OCI-LY3 (cell line): ENCODE measurements at regions not wholly inside any gene's neighbourhood (a gene's known extent, or its start where the extent isn't known, plus 50 kb on each side); places are given as distances from the start of the nearest gene placed in this dataset.
A peak's percentile ranks its signal among the peaks of the same experiment; 100 is the strongest.
"Not testable (repeated sequence)": the region's sequence is repeated elsewhere in the genome, so short reads cannot be mapped to it uniquely, and the experiment has no call there.

ENCODE experiments used
- H2AFZ ChIP-seq: fragments of 200-600, 300-600 bp; shearing (Covaris generic); 2 replicates; pipeline ENCODE4 v1.6.0; 2014; ENCODE audit warnings: antibody characterized with exemption, low read depth, low read length
- H3K27ac ChIP-seq: fragments of 200-600, 300-600 bp; sonication (generic); 2 replicates; pipeline ENCODE4 v1.5.1; 2014; ENCODE audit warnings: mild to moderate bottlenecking, low read length, moderate library complexity, mixed read lengths
- H3K27me3 ChIP-seq: fragments of 200-600, 300-600 bp; sonication (generic); 2 replicates; pipeline ENCODE4 v1.6.1; 2014; ENCODE audit warnings: low read depth, low read length, mixed read lengths
- H3K36me3 ChIP-seq: fragments of 200-600, 300-600 bp; sonication (generic); replicated peaks from 2 replicates; pipeline ENCODE3; 2014; ENCODE audit warnings: low read depth, low read length, mixed read lengths
- H3K4me1 ChIP-seq: fragments of 300-600, 200-600 bp; sonication (generic); 2 replicates; pipeline ENCODE4 v1.6.1; 2014; ENCODE audit warnings: low read length, mixed read lengths
- H3K4me2 ChIP-seq: fragments of 200-600, 300-600 bp; sonication (generic); 2 replicates; pipeline ENCODE4 v1.6.1; 2014; ENCODE audit warnings: low read length, mixed read lengths
- H3K4me3 ChIP-seq: fragments of 300-600, 200-600 bp; sonication (generic); 2 replicates; pipeline ENCODE4 v1.5.1; 2014; ENCODE audit warnings: antibody characterized with exemption, mild to moderate bottlenecking, low read length, moderate library complexity
- H3K79me2 ChIP-seq: fragments of 300-600, 200-600 bp; shearing (Covaris generic); 2 replicates; pipeline ENCODE4 v1.6.1; 2014; ENCODE audit warnings: mild to moderate bottlenecking, low read length, mixed read lengths
- H3K9ac ChIP-seq: fragments of 300-600, 200-600 bp; shearing (Covaris generic); 2 replicates; pipeline ENCODE4 v1.6.0; 2014; ENCODE audit warnings: mild to moderate bottlenecking, low read length, moderate library complexity
- H3K9me3 ChIP-seq: fragments of 200-600, 300-600 bp; shearing (Covaris generic); 2 replicates; pipeline ENCODE4 v1.6.1; 2014; ENCODE audit warnings: low read length, mixed read lengths; ENCODE audit not compliant: insufficient read depth
- H4K20me1 ChIP-seq: fragments of 200-600, 300-600 bp; sonication (generic); 2 replicates; pipeline ENCODE4 v1.6.1; 2016; ENCODE audit warnings: low read length, mixed read lengths; ENCODE audit not compliant: insufficient read depth
- EZH2phosphoT487 ChIP-seq: fragments of 200-600 bp; shearing (Covaris generic); IDR thresholded peaks from 2 replicates; pipeline ENCODE4 v1.6.1; 2018; ENCODE audit warnings: antibody characterized with exemption, mixed run types, low read depth
- TF ChIP-seq, protein P1 (sequence below): fragments of 200-600, 300-600 bp; sonication (generic); IDR thresholded peaks from 2 replicates; pipeline ENCODE4 v1.5.1; 2014; ENCODE audit warnings: antibody characterized with exemption, low read length, low read depth

DNA sequence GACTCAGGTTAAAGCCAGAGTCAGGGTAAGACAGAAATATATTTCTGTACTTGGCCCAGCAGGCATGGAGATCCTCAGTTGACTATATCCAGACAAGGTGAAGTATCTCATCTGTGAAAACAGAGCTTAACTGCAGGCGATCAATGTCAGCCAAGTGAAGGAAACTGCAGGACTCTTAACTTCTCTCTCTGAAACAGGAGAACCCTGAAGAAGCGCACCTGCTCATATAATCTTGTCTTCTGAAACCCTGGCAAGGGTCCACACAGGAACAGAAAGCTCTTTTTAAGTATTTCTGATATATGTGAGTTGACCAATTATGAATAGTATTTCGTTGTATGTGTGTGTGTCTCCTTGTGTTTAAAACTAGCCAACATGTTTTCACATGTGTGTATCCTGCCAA is 504.8 kb upstream of the SLITRK5 start:
- Histone ChIP-seq H3K27me3 (no peaks in the 10 kb centered on the region), H3K4me1 (peaks cover 8% of the 10 kb centered on the region)

DNA sequence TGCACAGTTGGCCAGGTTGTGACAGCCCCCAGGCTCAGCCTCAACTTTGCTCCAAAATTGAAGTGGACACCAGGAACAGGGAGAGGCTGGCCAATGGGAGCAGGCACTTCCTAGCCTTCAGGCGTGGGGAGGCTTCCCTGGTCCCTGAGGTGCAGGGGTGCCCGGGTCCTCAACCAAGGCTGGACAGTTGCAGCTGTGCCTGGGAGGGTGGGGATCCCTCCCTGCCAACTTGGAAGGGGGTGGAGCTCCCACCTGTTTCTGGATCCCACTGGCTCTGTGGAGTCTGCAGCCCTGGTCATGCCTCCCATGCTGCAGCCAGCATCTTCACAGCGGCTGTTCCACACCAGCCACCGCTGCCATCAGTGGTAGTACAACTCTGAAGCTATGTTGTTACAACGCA is 502.8 kb upstream of the SLITRK5 start:
- no peak overlapping the region for H3K4me3 ChIP-seq
- no peaks in the 10 kb centered on the region for H3K27me3 ChIP-seq
- H4K20me1 ChIP-seq: no peaks in the 10 kb centered on the region
- no peak overlapping the region for H3K9ac ChIP-seq
- TF ChIP-seq, protein P1, sequence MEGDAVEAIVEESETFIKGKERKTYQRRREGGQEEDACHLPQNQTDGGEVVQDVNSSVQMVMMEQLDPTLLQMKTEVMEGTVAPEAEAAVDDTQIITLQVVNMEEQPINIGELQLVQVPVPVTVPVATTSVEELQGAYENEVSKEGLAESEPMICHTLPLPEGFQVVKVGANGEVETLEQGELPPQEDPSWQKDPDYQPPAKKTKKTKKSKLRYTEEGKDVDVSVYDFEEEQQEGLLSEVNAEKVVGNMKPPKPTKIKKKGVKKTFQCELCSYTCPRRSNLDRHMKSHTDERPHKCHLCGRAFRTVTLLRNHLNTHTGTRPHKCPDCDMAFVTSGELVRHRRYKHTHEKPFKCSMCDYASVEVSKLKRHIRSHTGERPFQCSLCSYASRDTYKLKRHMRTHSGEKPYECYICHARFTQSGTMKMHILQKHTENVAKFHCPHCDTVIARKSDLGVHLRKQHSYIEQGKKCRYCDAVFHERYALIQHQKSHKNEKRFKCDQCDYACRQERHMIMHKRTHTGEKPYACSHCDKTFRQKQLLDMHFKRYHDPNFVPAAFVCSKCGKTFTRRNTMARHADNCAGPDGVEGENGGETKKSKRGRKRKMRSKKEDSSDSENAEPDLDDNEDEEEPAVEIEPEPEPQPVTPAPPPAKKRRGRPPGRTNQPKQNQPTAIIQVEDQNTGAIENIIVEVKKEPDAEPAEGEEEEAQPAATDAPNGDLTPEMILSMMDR: no peak
- no peak for TF ChIP-seq EZH2phosphoT487
- H3K79me2 ChIP-seq: no peaks in the 10 kb centered on the region
- no peak overlapping the region for H2AFZ ChIP-seq
- no peak overlapping the region for H3K27ac ChIP-seq
- peaks cover 8% of the 10 kb centered on the region for H3K4me1 ChIP-seq
- H3K4me2 ChIP-seq: no peak overlapping the region
- no peaks in the 10 kb centered on the region for H3K36me3 ChIP-seq
- no peaks in the 10 kb centered on the region for H3K9me3 ChIP-seq

More for the DNA sequence above, 504.8 kb upstream of the SLITRK5 start:
- H3K9me3 ChIP-seq: no peaks in the 10 kb centered on the region
- no peak overlapping the region for H3K4me3 ChIP-seq
- H3K27ac ChIP-seq: no peak overlapping the region
- H3K36me3 ChIP-seq: no peaks in the 10 kb centered on the region
- H2AFZ ChIP-seq: no peak overlapping the region
- no peaks in the 10 kb centered on the region for H3K79me2 ChIP-seq
- H3K4me2 ChIP-seq: peak overlapping the region; percentile 5; the same call in 1 of the 2 replicates
- H3K9ac ChIP-seq: no peak overlapping the region
- no peak for TF ChIP-seq EZH2phosphoT487
- TF ChIP-seq, protein P1: no peak
- H4K20me1 ChIP-seq: no peaks in the 10 kb centered on the region

DNA sequence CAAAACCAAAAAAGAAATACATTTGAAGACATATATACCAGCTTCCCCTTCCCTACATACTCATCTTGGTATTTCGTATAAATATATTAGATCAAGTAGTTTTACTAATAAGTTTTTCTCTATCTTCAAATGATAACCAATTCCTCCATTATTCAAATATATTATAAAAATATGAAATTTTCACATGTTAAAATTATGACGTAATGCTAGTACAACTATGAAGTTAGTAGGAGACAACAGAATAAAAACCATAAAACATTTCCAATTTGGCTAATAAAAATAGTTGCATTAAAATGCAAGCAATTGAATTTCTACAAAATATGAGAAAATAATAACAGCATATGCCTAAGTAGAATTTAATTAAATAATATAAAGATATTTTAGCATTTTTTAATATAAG is 501.8 kb upstream of the SLITRK5 start:
- Histone ChIP-seq H3K9me3 (no peaks in the 10 kb centered on the region), H3K36me3 (no peaks in the 10 kb centered on the region), H3K27ac (no peak overlapping the region), H3K4me1 (peaks cover 8% of the 10 kb centered on the region), H3K4me2 (no peak overlapping the region), H3K4me3 (no peak overlapping the region), H2AFZ (no peak overlapping the region), H3K9ac (no peak overlapping the region), H3K27me3 (no peaks in the 10 kb centered on the region), H4K20me1 (no peaks in the 10 kb centered on the region), H3K79me2 (no peaks in the 10 kb centered on the region)
- TF ChIP-seq, protein P1: no peak
- TF ChIP-seq EZH2phosphoT487: no peak

DNA sequence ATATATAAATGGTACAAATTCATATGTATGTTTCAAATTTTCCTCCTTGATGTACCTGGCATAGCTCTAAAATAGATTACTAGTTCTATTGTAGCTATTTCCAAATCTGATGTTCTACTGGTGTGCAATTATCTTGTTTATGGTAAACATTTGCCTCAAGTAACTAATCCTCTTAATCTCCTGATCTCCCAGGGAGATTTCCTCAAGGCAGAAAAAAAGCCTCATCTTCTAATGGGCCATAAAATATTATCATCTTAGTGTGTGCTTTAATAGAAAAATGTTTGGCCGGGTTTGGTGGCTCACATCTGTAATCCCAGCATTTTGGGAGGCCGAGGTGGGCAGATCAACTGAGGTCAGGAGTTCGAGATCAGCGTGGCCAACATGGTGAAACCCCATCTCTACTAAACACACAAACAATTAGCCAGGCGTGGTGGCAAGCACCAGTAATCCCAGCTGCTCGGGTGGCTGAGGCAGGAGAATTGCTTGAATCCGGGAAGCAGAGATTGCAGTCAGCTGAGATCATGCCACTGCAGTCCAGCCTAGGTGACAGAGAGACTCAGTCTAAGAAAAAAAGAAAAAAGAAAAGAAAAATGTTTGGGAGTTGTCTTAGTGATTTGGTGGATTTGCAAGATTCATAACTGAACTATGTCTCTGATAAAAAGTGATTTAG is 498.9 kb upstream of the SLITRK5 start:
- no peaks in the 10 kb centered on the region for H3K36me3 ChIP-seq
- no peak overlapping the region for H3K4me2 ChIP-seq
- no peaks in the 10 kb centered on the region for H4K20me1 ChIP-seq
- peak overlapping the region; percentile 62; the same call in 1 of the 2 replicates for H2AFZ ChIP-seq
- no peaks in the 10 kb centered on the region for H3K27me3 ChIP-seq
- H3K9me3 ChIP-seq: no peaks in the 10 kb centered on the region
- H3K4me3 ChIP-seq: no peak overlapping the region
- H3K4me1 ChIP-seq: no peaks in the 10 kb centered on the region
- H3K79me2 ChIP-seq: no peaks in the 10 kb centered on the region
- TF ChIP-seq, protein P1: no peak
- TF ChIP-seq EZH2phosphoT487: no peak
- H3K9ac ChIP-seq: no peak overlapping the region
- H3K27ac ChIP-seq: no peak overlapping the region

DNA sequence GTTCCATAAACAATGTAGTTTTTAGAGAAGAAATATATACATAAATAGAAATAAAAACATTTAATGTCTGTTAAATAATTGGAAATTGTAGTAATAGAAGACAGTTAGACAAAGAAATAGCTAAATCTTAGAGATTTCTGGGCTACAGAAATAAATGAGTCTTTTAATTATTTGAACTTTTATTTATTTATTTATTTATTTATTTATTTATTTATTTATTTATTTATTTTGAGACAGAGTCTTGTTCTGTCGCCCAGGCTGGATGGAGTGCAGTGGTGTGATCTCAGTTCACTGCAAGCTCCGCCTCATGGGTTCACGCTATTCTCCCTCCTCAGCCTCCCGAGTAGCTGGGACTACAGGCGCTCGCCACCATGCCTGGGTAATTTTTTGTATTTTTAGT is 486.0 kb upstream of the SLITRK5 start:
- not testable (repeated sequence) for H3K4me2 ChIP-seq, H3K4me3 ChIP-seq, H3K79me2 ChIP-seq, H3K36me3 ChIP-seq, H4K20me1 ChIP-seq, H3K9me3 ChIP-seq, H3K4me1 ChIP-seq, H3K27ac ChIP-seq, H2AFZ ChIP-seq, H3K27me3 ChIP-seq, H3K9ac ChIP-seq

DNA sequence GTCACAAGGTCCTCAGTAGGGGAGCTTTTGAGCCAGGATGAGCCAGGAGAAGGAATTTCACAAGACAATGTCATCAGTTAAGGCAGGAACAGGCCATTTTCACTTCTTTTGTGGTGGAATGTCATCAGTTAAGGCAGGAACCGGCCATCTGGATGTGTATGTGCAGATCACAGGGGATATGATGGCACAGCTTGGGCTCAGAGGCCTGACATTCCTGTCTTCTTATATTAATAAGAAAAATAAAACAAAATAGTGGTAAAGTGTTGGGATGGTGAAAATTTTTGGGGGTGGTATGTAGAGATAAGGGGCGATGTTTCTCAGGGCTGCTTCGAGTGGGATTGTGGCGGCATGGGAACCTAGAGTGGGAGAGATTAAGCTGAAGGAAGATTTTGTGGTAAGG is 484.5 kb upstream of the SLITRK5 start:
- H2AFZ ChIP-seq, H4K20me1 ChIP-seq, H3K9me3 ChIP-seq, H3K27ac ChIP-seq, H3K4me2 ChIP-seq, H3K4me1 ChIP-seq, H3K4me3 ChIP-seq, H3K36me3 ChIP-seq, H3K9ac ChIP-seq, H3K79me2 ChIP-seq, H3K27me3 ChIP-seq: not testable (repeated sequence)
